Dermis blood vessel endothelial cell (primary cell): ENCODE measurements at regions not wholly inside any gene's neighbourhood (a gene's known extent, or its start where the extent isn't known, plus 50 kb on each side); places are given as distances from the start of the nearest gene placed in this dataset.

Experiments
- DNase-seq: peaks from one replicate; pipeline ENCODE4 v3.0.0; 2010

DNA sequence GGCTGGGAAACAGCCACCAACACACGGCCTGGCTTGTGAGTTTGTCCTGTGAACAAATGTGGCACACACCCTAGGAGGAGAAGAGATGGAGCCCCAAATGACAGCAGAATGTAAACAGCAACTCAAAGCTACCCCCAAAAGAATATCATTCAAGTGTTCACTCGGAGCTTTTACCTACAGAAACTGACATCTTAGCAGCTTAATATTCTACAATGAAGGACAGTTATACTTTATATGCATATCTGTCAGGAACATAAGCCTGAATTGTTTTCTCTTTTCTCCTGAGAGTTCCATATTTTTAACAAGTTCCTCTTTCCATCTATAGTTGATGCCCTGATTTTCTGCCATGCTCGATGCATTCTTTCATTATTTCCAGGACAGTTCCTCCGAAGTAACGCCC lies 566.0 kb upstream of the MAP3K7 start:
- no peak for DNase-seq

DNA sequence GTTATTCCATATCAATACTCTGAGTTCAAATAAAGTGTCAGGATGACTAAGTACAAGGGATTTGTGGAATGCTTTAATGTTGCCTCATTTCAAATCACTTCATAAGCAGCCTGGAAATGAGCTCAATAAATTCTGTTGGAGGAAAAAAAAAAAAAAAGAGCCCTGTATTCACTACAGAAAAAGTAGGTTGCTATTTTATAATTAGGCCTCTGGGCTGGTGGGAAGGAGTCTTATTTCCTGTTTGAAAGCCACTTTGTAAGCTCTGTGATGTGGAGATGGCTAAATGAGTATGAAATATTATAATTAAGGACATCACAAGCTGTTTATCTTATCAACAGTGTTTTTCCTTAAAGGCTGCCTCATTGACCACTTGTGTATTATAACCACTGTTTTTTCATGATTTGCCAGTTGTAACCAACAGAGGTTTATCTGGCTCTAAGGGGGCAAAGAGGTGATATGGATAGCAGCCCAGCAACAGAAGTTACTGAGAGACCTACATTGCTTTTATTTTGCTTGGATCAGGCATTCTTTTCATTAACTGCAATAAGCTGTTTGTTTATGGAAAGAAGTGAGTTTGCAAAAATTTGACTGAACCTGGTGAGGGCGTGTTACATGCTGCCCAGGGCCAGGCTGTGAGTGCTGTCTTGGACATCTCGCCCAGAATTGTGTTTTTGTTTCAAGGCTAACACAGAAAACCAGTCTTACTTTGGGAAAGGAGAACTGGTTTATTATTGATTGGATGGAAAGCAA lies 563.3 kb upstream of the MAP3K7 start:
- no peak for DNase-seq

DNA sequence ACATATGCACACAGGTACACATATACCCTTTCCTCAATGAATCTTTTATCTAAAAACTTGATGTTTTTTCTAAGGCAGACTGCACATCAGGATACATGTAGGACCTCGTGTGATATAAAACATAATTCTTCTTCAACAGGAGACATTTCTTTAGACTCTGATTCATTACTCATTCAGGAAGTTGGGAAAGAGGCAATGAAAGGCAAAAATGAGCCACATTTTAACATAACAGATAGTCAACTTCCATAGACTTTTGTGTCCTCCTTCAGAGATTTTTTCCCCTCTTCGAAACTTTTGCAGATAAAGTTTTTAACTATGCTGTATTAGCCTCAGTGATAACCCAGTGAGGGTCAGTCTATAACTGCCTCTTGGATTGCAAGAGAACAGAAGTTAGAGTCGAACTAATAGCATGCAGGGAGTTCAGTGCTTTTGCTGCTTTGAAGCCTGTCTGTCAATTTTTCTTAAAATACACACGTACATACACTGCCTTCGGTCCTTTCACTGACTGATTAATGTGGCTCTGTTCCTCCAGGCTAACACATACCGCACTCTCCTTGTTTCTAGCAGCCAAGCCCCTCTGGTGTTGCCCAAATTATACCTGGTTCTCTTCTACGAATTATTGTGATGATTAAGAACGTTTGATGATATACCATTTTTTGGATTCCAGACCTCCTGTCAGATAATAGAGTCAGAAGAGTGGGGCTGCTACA lies 562.5 kb upstream of the MAP3K7 start:
- DNase-seq, result no peak

DNA sequence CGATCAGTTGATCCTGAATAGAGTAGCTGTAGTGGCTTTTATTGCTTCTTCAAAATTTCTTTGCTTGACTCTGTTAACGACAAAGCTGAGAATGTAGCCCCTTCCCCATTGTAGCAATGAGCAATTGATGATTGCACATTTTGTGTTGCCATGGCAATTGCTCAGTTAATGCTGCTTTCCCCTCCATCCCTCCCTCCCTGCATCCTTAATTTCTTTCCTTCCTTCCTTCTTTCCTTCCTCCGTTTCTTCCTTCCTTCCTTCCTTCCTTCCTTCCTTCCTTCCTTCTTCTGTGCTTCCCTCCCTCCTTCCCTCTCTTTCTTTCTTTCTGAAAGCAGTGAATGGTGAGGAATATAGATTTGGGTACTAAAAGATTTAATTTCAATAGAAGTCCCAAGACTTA lies 557.3 kb upstream of the MAP3K7 start:
- DNase-seq, result no peak

DNA sequence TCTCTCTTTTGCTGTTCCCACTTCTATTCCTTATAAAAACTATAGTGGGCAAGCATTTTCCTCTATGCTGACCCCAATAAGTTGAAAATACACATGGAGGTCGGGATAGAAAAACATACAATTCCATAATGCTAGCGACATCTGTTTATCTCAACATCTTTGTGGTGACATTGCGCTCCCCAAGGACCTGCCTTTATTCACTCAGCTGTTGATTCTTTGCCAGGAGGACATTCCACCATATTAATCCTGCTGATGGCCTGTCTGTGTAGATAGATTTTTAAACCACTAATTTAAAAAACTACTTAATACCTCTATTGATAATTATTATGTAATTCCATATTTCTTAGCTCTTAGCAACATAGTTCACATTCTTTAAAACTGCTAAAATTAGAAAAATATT lies 555.3 kb upstream of the MAP3K7 start:
- DNase-seq, result no peak

DNA sequence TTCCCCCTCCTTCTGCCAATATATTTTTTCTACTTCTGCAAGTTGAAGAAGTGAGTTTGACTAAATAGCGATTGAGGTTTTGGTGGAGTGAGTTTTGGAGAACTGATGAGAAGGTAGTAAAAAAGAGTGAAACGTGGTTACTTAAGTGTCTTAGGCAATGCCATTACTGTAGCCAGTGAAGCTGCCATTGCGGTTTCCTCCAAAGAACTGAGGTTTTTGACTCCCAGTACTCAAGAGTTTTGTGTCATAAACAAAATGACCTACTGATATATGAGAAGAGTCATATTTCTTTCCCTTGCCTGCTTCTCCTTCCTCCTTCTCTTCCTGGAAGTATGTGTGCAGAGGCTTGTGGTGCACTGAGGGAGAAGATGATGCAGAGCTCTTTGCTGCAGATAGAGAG lies 554.5 kb upstream of the MAP3K7 start:
- DNase-seq, result no peak

DNA sequence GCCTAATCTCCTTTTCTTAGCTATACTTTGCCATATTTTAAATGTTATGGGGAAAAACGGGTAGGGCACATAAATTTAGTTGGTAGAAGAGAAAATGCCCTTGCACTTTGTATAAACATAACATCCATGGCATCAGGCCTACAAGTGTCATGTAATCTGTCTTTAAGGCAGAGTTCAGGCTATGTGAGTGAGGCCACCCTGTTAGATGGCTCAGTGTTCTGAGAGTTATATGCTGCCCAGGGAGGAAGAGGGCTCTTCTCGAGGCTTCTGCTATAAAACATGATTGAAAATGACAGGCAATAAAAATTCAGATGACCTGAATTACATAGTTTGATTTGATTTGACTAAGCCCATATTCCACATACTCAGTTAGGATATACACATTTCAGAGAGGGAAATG lies 553.6 kb upstream of the MAP3K7 start:
- no peak for DNase-seq

DNA sequence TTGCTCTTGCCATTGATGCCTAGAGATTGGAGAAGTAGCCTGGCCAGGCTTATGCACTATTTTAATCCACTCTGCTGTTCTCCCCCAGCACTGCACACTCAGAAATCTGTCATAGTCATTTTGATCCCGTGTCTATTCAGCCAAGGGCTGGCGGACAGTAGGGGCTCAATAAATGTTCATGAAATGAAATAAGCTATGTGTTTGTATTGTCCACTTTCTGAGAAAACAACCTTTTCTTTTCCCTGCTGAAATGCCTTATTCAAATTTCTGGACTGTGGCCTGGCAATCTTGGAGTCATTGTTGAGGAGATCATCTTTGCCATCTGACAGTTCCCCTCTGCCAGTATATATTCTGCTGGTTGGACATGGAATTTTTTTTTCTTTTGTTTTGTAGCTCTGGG lies 550.4 kb upstream of the MAP3K7 start:
- no peak for DNase-seq

DNA sequence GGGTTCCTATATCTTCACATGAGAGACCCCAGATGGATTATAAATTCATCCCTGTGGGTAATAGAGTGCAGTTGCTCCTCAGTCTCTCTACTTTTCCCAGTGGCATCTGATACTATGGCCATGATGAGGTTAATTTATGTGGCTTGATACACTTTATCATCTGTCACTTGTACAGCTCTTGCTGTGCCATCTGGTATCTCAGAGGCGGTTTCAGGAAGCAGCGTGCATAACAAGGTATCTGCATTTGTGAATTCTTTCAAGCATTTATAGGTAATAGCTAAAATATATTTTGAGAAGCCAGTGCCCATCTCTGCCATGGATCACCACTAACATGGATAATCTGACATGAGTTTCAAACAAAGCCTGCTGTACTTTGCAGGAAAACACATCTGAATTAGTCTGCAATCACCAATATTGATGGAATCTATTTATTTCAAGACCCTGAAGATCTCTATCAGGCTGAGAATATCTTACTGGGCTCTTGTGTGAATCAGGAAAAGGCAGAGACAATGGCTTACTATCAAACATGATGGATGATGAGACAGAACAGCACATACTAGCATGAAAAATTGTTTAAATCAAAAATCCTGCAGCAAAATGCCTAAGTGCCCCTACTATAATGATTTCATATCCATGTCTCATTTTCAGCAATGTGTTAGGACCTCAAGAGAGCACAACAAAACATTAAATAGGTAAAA lies 548.7 kb upstream of the MAP3K7 start:
- no peak for DNase-seq

DNA sequence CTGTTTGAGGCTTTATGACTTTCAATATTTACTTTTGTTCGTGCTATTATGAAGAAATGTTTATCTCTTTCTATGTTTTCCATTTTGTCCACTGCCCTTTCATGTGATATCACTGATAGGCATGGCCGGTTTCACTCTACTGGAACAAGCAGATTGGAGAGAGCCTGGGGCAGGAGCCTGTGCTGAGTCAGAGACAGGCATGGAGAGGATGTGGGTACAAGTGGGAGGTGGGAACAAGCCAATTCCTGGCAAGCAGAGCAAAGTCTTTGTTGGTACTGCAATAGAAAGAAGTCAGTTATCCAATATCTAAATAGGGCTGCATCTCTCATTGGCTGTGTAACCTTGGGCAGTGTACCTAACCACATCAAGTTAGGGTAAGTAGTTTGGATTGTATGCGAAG lies 545.6 kb upstream of the MAP3K7 start:
- DNase-seq, result no peak

DNA sequence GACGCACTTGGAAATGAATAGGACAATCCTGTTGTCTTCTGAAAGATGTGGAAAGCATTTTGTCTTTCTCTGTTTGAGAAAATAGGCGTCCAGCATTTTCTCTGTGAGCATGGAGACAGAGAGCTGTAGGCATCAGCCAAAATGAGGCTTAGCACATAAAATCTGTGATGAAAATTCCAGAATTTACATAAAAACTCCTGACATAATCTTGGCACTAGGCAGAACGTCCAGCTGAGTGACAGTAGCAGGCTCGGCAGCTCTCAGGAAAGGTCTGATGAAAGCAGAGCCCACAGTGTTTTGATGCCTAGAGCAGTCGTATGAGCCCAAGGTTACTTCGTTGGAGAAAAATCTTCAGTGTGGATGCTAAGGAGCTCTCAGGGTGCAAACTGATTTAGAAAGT lies 543.3 kb upstream of the MAP3K7 start:
- DNase-seq, result no peak

DNA sequence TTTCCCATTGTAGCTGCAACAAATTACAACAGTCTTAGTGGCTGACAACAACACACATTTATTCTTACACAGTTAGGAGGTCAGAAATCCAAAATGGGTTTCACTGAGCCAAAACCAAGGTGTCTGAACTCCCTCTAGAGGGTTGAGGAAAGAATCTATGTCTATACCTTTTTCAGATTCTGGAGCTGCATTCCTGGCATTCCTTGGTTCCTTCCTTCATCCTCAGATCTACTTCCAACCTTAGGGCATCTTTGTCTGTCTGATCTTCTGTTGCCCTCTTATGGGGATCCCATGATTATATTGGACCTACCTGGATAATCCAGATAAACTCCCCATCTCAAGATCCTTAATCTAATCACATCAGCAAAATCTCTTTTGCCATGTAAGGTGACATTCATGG lies 540.9 kb upstream of the MAP3K7 start:
- DNase-seq, result no peak

DNA sequence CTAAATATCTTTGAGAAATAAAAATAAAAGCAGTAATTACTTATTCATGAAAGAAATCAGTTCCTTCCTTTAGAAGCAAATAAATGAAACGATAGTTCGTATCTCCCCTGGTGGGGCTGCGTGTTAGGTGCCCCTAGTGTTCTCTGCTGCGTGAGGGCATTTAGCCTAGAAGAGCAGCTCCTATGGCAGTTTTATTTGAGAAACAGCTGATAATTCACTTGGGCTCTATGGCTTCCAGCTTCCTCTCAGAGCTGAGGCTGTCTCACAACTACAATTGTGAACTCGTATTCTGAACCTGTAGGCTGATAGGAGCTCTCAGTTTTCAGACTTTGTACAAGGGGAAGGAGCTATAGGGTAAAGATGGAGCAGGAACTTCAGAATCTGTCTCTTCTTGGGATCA lies 540.0 kb upstream of the MAP3K7 start:
- no peak for DNase-seq

DNA sequence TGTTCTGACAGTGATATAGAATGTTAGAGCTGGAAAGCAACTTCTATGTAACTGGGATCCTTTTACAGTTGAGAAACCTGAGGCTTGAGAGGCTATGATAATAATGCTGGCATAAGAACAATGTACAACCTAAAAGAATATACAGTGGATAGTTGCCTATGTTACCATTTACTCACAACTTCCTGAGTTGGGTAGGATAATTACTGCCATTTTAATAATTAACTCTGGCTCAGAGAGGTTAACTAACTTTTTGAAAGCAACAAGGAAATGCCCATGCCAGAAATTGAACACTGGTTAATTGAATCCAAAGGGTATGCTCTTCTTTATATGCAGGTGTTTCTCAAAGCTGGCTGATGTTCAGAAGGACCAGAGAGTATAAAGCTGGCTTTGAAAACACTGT lies 530.7 kb upstream of the MAP3K7 start:
- DNase-seq, result no peak

DNA sequence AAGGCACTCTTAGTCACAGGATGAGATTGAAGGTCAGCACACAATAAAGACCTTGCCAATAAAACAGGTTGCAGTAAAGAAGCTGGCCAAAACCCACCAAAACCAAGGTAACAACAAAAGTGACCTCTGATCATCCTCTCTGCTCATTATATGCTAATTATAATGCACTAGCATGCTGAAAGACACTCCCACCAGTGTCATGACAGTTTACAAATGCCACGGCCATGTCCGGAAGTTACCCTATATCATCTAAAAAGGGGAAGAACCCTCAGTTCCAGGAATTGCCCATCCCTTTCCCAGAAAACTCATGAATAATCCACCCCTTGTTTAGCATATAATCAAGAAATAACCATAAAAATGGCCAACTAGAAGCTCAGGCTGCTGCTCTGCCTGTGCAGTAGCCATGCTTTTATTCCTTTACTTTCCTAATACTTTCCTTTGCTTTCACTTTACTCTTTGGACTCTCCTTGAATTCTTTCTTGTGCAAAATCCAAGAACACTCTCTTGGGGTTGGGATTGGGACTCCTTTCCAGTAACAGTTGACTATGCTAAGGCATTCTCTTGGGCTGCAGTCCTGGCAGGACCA lies 527.3 kb upstream of the MAP3K7 start:
- DNase-seq, result no peak

DNA sequence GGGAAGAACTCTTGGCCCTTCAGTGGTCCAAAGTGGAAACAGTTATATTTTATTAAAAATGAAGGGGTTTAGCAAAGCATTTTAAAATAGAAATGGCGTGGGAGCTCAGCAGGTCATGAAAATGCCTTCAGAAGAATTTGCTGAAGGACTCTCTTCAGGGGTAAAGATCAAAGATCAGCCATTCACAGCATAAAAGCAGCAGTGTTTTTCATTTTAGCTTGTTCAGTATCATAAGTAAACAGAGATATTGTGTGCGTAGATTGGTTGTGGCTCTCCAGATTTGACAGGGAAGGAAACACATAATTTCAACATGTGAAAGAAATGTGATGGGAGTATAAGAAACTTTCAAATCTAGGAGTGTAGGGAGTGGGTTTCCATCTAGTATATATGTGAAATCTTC lies 519.2 kb upstream of the MAP3K7 start:
- no peak for DNase-seq

DNA sequence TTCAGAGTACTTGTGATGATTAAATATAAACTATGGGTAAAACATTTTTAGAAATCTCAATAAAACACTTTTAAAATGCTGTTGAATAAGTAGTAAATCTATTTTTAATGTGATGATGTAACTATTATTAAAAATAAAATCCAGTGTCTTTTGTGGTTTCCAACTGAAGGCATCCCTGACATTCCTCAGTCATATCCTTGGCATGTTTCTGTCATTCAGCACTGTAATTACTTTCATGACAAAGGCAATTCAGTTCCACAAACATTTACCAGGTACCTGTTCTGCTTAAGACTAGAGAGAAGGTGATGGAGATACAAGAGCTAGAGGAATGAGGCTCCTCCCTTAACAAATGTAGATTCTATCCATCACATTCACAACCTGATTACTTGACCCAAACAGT lies 518.7 kb upstream of the MAP3K7 start:
- DNase-seq, result no peak

DNA sequence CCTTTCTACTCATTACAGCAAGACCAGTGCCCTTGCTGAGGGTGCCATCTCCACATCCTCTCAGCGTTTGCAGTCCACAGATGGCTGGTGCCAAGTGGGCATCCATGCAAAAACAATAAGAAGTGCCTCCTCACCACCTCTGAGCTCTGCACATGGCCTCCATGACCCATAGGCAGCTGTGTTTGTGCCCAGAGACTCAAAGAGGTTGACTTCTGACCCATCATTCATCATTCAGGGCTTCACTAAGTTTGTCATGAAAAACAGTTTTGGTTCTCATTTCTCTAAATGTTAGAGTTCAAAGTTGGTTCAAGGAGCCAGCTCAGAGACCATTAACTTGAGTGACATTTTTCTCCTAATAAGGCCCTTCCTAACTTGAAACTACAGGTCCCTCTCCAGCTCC lies 512.6 kb upstream of the MAP3K7 start:
- no peak for DNase-seq

DNA sequence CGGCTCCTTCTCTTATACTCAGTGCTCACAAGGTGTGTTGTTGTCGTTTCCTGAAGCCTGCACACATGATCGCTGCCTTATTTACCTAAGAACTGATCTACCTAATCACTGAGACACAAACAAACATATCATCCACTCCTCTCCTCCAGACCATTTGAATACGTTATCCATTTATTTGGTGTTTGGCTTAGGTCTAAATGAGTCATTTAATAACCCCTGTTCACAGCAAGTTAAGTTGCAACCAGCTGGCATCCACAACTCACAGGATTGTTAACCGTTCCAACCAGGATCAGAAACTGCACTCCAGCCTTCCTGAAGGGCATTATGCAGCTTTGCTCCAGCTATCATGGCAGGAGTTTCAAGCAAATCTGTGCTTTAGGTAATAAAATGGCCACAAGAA lies 511.1 kb upstream of the MAP3K7 start:
- DNase-seq, result no peak

DNA sequence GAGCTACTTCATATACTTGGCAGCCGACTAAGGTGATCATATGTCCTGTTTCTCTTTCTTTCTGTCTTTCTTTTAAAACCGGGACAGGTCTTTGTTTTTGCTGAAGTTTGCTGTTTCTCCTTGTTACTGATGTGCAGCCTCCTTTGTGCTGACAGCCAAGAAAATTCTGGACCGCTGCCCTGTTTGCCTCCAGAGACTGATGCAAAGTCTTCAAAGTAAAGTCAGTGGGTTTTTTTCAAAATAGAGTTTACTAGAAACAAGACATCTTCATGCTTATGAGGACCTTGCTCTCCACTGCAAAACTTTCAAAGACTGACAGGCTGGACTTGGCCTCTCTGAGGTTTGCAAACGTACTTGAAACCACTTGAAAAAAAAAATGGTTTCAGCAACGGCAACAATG lies 510.5 kb upstream of the MAP3K7 start:
- no peak for DNase-seq

DNA sequence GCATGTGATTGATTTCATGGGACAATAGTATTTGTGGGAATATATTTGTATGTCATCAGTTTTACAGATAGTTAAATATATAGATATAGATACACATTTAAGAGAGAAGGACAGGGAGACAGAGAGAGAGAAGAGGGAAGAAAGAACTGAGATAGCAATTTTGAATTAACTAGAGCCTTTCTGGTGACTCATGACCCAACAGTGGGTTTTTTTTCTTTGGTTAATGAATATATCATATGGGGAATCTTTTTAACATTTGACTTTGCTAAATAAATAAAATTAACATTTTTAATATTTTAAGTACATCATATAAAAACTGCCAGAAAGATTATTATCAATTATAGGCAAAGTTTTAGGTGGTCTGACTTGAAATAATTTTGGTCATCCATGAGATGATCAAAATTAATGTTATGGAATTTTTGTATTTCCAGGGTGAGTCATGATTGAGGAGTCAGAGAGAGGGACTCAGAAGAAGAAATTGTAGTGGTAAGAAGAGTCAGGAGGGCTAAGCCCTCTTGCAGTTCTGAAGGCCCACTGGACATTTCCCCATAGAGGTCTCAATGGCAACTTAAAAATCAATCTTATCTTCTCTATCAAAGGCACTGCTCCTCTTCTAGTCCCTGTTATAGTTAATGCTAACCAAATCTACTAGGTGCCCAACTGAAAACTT lies 508.1 kb upstream of the MAP3K7 start:
- no peak for DNase-seq

DNA sequence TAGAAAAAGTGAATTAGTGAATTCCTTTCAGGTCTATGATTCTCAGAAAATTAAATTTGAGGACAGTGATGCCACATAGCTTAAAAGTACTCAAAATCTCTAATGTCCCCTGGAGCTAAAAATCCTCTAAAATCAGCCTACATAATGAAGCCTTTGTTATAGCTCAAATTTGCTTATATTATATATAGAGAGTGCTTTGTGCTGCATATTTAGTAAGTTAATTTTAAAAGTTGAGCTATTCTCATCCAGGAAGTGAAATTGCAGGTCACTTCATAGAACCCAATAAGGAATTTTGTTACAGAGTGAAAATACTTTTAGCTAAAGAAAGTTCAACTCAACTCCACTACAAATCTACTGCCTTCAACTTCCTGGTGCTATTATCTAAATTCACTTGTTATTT lies 507.5 kb upstream of the MAP3K7 start:
- no peak for DNase-seq

DNA sequence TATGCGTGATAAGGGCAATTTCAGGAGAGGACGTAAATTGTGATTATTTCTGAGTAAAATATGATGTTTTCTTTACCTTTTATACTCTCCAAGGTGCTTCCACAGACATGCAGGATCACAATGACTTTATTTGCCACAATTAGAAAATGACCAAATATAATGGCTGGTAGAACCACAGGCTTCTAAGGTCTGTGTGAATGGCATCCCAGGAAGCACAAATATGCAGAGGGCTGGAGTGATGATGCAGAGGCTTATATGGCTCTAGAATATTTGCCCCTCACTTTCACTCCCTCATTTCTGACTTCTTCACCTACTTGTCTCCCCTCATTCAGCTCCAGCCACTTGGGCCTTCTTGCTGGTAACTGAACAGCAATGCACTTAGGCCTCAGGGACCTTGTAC lies 502.1 kb upstream of the MAP3K7 start:
- DNase-seq, result no peak
